ENCODE measurements at regions not wholly inside any gene's neighbourhood (a gene's known extent, or its start where the extent isn't known, plus 50 kb on each side); places are given as distances from the start of the nearest gene placed in this dataset.

GRCh38 chr5:133806847-133807246 lies 161.6 kb downstream of the C5orf15 start:
- DNase-seq (ENCODE audit: low read depth in 3 of 3, low spot score in 2 of 3), result no peak

GRCh38 chr5:133801955-133802751 lies 166.3 kb downstream of the C5orf15 start:
- DNase-seq (ENCODE audit: low read depth in 3 of 3, low spot score in 2 of 3), result no peak

GRCh38 chr5:133801431-133801830 lies 167.0 kb downstream of the C5orf15 start:
- DNase-seq (ENCODE audit: low read depth in 3 of 3, low spot score in 2 of 3), result no peak

- no peak for DNase-seq (ENCODE audit: low read depth in 3 of 3, low spot score in 2 of 3)
Observed at GRCh38 chr5:133799571-133800237, 168.7 kb downstream of the C5orf15 start.

GRCh38 chr5:133797167-133797566 lies 171.3 kb downstream of the C5orf15 start:
- DNase-seq (ENCODE audit: low read depth in 3 of 3, low spot score in 2 of 3), result no peak

- DNase-seq (ENCODE audit: low read depth in 3 of 3, low spot score in 2 of 3), result no peak
Observed at GRCh38 chr5:133796186-133796585, 172.2 kb downstream of the C5orf15 start.

- no peak for DNase-seq (ENCODE audit: low read depth in 3 of 3, low spot score in 2 of 3)
Observed at GRCh38 chr5:133794771-133795415, 173.5 kb downstream of the C5orf15 start.

- DNase-seq (ENCODE audit: low read depth in 3 of 3, low spot score in 2 of 3), result no peak
Observed at GRCh38 chr5:133793756-133794465, 174.5 kb downstream of the C5orf15 start.

- no peak for DNase-seq (ENCODE audit: low read depth in 3 of 3, low spot score in 2 of 3)
Observed at GRCh38 chr5:133792655-133793054, 175.8 kb downstream of the C5orf15 start.

GRCh38 chr5:133792024-133792423 lies 176.4 kb downstream of the C5orf15 start:
- DNase-seq (ENCODE audit: low read depth in 3 of 3, low spot score in 2 of 3), result no peak

GRCh38 chr5:133790898-133791297 lies 177.5 kb downstream of the C5orf15 start:
- DNase-seq (ENCODE audit: low read depth in 3 of 3, low spot score in 2 of 3), result no peak

- DNase-seq (ENCODE audit: low read depth in 3 of 3, low spot score in 2 of 3), result no peak
Observed at GRCh38 chr5:133789428-133789827, 177.1 kb upstream of the FSTL4 start.

- no peak for DNase-seq (ENCODE audit: low read depth in 3 of 3, low spot score in 2 of 3)
Observed at GRCh38 chr5:133788121-133788520, 175.8 kb upstream of the FSTL4 start.

- no peak for DNase-seq (ENCODE audit: low read depth in 3 of 3, low spot score in 2 of 3)
Observed at GRCh38 chr5:133786420-133786819, 174.1 kb upstream of the FSTL4 start.

GRCh38 chr5:133785182-133785581 lies 172.8 kb upstream of the FSTL4 start:
- no peak for DNase-seq (ENCODE audit: low read depth in 3 of 3, low spot score in 2 of 3)

- no peak for DNase-seq (ENCODE audit: low read depth in 3 of 3, low spot score in 2 of 3)
Observed at GRCh38 chr5:133783481-133783880, 171.1 kb upstream of the FSTL4 start.

- DNase-seq (ENCODE audit: low read depth in 3 of 3, low spot score in 2 of 3), result no peak
Observed at GRCh38 chr5:133782736-133783135, 170.4 kb upstream of the FSTL4 start.

- DNase-seq (ENCODE audit: low read depth in 3 of 3, low spot score in 2 of 3), result no peak
Observed at GRCh38 chr5:133781436-133782225, 169.3 kb upstream of the FSTL4 start.

GRCh38 chr5:133780619-133781280 lies 168.4 kb upstream of the FSTL4 start:
- DNase-seq (ENCODE audit: low read depth in 3 of 3, low spot score in 2 of 3), result no peak
